BLaER1 (cell line): ENCODE measurements at regions not wholly inside any gene's neighbourhood (a gene's known extent, or its start where the extent isn't known, plus 50 kb on each side); places are given as distances from the start of the nearest gene placed in this dataset.
A peak's percentile ranks its signal among the peaks of the same experiment; 100 is the strongest.

Source experiments
- H3K27ac ChIP-seq: shearing (Covaris generic); formaldehyde crosslinking; 2 replicates; pipeline ENCODE4 v1.8.1; 2022
- H3K27me3 ChIP-seq: shearing (Covaris generic); formaldehyde crosslinking; 2 replicates; pipeline ENCODE4 v1.8.1; 2022
- H3K36me3 ChIP-seq: shearing (Covaris generic); formaldehyde crosslinking; 2 replicates; pipeline ENCODE4 v1.8.1; 2022
- H3K4me1 ChIP-seq: shearing (Covaris generic); formaldehyde crosslinking; 2 replicates; pipeline ENCODE4 v1.8.1; 2022
- H3K4me2 ChIP-seq: shearing (Covaris generic); formaldehyde crosslinking; 2 replicates; pipeline ENCODE4 v1.8.1; 2022
- H3K4me3 ChIP-seq: shearing (Covaris generic); formaldehyde crosslinking; 2 replicates; pipeline ENCODE4 v1.8.1; 2022
- H3K9ac ChIP-seq: shearing (Covaris generic); formaldehyde crosslinking; 2 replicates; pipeline ENCODE4 v1.8.1; 2022
- H3K9me3 ChIP-seq: shearing (Covaris generic); formaldehyde crosslinking; 2 replicates; pipeline ENCODE4 v1.8.1; 2022
- H4K20me1 ChIP-seq: shearing (Covaris generic); formaldehyde crosslinking; 2 replicates; pipeline ENCODE4 v1.8.1; 2022
- Cebpa-rat ChIP-seq: shearing (Covaris generic); IDR thresholded peaks from 2 replicates; pipeline ENCODE4 v1.8.1; 2022

DNA sequence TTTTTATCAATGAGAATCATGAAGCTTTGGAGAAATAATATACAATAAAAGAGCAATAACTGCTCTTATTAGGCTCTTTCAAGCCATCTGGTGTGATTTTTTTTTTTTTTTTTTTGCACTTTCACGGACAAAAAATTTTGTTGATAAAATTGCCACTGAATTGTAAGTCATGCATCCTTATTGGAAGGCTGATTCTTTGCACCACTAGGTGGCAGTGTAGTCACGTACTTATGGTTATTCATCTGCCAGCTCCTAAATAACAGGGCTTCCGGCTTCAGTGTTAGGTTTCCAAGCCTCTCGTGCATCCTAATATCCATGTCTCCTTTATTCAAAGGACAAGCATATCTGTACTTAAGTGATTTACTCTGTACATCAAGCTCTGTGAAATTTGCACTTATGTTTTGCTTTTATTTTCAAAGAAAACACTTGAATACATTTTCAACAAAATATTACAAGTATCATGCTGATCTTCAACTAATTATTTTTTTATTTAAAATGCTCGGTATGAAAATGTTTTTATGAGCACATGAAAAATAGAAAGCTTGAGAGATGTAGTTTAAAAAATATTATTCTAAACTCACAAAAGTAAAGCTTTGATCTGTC is 1578.3 kb upstream of the TENM3 start:
- TF ChIP-seq Cebpa-rat, result no peak
- no peaks in the 10 kb centered on the region for H4K20me1 ChIP-seq
- H3K36me3 ChIP-seq, result no peaks in the 10 kb centered on the region
- no peak overlapping the region for H3K4me3 ChIP-seq
- no peak overlapping the region for H3K9ac ChIP-seq
- no peaks in the 10 kb centered on the region for H3K27me3 ChIP-seq
- H3K4me1 ChIP-seq, result no peaks in the 10 kb centered on the region
- no peaks in the 10 kb centered on the region for H3K9me3 ChIP-seq
- H3K4me2 ChIP-seq, result no peak overlapping the region
- no peak overlapping the region for H3K27ac ChIP-seq

DNA sequence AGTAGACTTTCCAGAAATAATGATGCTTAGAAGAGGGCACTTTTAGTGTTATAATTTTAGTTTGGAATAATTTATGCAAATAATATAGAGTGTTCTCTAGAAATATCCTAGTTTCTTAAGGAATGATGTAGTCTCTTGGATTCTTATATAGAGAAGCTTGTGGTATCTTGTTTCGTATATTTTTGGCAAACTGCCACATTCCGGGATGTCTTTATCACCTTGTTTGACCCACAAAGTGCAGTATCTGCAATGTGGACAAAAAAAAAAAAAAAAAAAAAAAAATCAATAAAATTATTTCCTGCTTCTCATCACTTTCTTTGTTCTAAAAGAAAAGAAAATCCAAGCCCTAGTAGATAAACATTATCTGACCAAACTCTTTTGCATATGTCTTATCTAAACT is 1577.7 kb upstream of the TENM3 start:
- no peak overlapping the region for H3K9ac ChIP-seq
- H3K36me3 ChIP-seq, result no peaks in the 10 kb centered on the region
- H3K4me2 ChIP-seq, result no peak overlapping the region
- no peaks in the 10 kb centered on the region for H4K20me1 ChIP-seq
- no peak overlapping the region for H3K27ac ChIP-seq
- no peaks in the 10 kb centered on the region for H3K27me3 ChIP-seq
- H3K4me1 ChIP-seq, result no peaks in the 10 kb centered on the region
- TF ChIP-seq Cebpa-rat, result no peak
- no peak overlapping the region for H3K4me3 ChIP-seq
- no peaks in the 10 kb centered on the region for H3K9me3 ChIP-seq

DNA sequence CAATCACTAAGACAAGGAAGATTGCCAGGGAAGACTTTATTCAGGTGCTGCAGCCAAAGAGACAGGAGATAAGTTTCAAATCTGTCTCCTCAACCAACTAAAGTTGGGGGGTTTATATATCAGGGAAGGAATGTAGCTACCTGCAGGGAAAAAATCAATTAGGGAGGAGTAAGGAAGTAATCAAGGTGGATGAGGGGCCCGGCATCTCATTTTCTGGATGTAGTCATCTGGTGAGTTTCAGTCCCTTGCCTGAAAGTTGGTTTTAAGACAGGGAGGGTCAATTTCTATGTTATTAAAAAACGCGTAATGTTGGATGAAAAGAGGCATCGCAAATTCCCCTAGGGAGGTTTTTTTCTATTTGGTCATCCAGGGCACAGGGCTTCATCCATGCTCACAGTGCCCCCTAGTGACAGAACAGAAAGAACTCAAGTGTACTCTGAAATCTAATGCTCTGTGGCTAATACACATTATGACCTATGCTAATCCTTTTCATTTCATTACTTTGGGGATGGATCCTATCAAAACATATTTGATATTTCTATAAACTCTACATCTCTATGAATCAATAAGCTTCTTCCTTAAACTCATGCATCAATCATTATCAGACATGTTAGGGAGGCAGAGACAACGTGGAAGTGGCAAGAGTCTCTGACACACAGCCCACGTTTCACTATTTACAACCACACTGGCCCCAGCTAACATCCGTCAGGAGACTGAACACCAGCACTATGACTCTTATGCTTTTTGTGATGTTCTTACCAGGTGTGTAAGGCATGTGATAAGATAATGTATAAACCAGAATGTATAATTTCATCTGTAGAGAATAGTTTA is 1577.0 kb upstream of the TENM3 start:
- no peak for TF ChIP-seq Cebpa-rat
- Histone ChIP-seq H3K27ac (no peak overlapping the region), H4K20me1 (no peaks in the 10 kb centered on the region), H3K4me3 (no peak overlapping the region), H3K36me3 (no peaks in the 10 kb centered on the region), H3K27me3 (no peaks in the 10 kb centered on the region), H3K9ac (no peak overlapping the region), H3K4me1 (no peaks in the 10 kb centered on the region), H3K9me3 (no peaks in the 10 kb centered on the region), H3K4me2 (peak overlapping the region; percentile 26)

GRCh38 chr4:180668732-180669131 is 1574.5 kb upstream of the TENM3 start:
- Histone ChIP-seq H3K9me3 (no peaks in the 10 kb centered on the region), H3K9ac (no peak overlapping the region), H3K4me2 (no peak overlapping the region), H3K36me3 (no peaks in the 10 kb centered on the region), H3K27me3 (no peaks in the 10 kb centered on the region), H3K4me3 (no peak overlapping the region), H4K20me1 (no peaks in the 10 kb centered on the region), H3K4me1 (no peaks in the 10 kb centered on the region), H3K27ac (no peak overlapping the region)
- TF ChIP-seq Cebpa-rat, result no peak

GRCh38 chr4:180669680-180670079 is 1573.5 kb upstream of the TENM3 start:
- H3K9me3 ChIP-seq, result no peaks in the 10 kb centered on the region
- TF ChIP-seq Cebpa-rat, result no peak
- H3K9ac ChIP-seq, result no peak overlapping the region
- no peak overlapping the region for H3K4me2 ChIP-seq
- no peaks in the 10 kb centered on the region for H4K20me1 ChIP-seq
- H3K27me3 ChIP-seq, result no peaks in the 10 kb centered on the region
- H3K27ac ChIP-seq, result no peak overlapping the region
- H3K36me3 ChIP-seq, result no peaks in the 10 kb centered on the region
- peaks cover under 1% of the 10 kb centered on the region; the same call in 1 of the 2 replicates for H3K4me1 ChIP-seq
- no peak overlapping the region for H3K4me3 ChIP-seq

- Histone ChIP-seq H4K20me1 (no peaks in the 10 kb centered on the region), H3K4me2 (peak overlapping the region; percentile 31; the same call in 1 of the 2 replicates), H3K4me1 (peaks cover 10% of the 10 kb centered on the region; the same call in 1 of the 2 replicates), H3K27ac (no peak overlapping the region), H3K4me3 (no peak overlapping the region), H3K9me3 (no peaks in the 10 kb centered on the region), H3K9ac (no peak overlapping the region), H3K36me3 (no peaks in the 10 kb centered on the region), H3K27me3 (no peaks in the 10 kb centered on the region)
- no peak for TF ChIP-seq Cebpa-rat
Observed at GRCh38 chr4:180674619-180675358, 1568.4 kb upstream of the TENM3 start.

GRCh38 chr4:180675359-180675650 is 1567.9 kb upstream of the TENM3 start:
- H3K4me1 ChIP-seq, result peaks cover 10% of the 10 kb centered on the region; the same call in 1 of the 2 replicates
- no peaks in the 10 kb centered on the region for H3K36me3 ChIP-seq
- no peak overlapping the region for H3K27ac ChIP-seq
- no peaks in the 10 kb centered on the region for H3K9me3 ChIP-seq
- no peak overlapping the region for H3K4me3 ChIP-seq
- TF ChIP-seq Cebpa-rat, result no peak
- peak overlapping the region; percentile 31; the same call in 1 of the 2 replicates for H3K4me2 ChIP-seq
- no peaks in the 10 kb centered on the region for H3K27me3 ChIP-seq
- no peaks in the 10 kb centered on the region for H4K20me1 ChIP-seq
- H3K9ac ChIP-seq, result no peak overlapping the region

- H3K9me3 ChIP-seq, result no peaks in the 10 kb centered on the region
- no peaks in the 10 kb centered on the region for H3K27me3 ChIP-seq
- no peaks in the 10 kb centered on the region for H3K36me3 ChIP-seq
- peaks cover 3% of the 10 kb centered on the region; the same call in 1 of the 2 replicates for H3K4me1 ChIP-seq
- TF ChIP-seq Cebpa-rat, result no peak
- H3K4me3 ChIP-seq, result no peak overlapping the region
- no peak overlapping the region for H3K9ac ChIP-seq
- H3K27ac ChIP-seq, result no peak overlapping the region
- H4K20me1 ChIP-seq, result no peaks in the 10 kb centered on the region
- H3K4me2 ChIP-seq, result no peak overlapping the region
Observed at GRCh38 chr4:180680305-180680704, 1562.9 kb upstream of the TENM3 start.

DNA sequence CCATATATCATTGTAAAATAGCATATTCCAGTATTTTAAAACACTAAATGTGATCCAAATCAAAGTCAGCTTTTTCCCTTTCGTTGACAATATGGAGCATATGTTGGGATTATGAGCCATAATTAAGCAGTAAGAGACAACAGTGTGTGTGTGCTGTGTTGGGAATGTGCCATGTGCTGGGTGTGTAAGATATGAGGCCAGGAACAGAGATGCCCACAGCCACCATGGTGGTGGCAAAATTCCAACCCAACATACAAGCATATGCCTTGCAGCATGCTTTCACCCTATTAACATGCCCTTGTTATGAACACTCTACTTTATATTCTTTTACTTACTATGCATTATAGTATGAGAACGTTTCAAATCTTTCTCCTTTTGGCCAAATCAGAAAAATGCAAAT is 1560.4 kb upstream of the TENM3 start:
- Histone ChIP-seq H3K9ac (no peak overlapping the region), H3K27ac (no peak overlapping the region), H3K27me3 (no peaks in the 10 kb centered on the region), H3K4me1 (no peaks in the 10 kb centered on the region), H3K4me3 (no peak overlapping the region), H3K36me3 (no peaks in the 10 kb centered on the region), H3K4me2 (no peak overlapping the region), H4K20me1 (no peaks in the 10 kb centered on the region), H3K9me3 (no peaks in the 10 kb centered on the region)
- no peak for TF ChIP-seq Cebpa-rat

GRCh38 chr4:180683186-180683585 is 1560.0 kb upstream of the TENM3 start:
- Histone ChIP-seq H3K27ac (no peak overlapping the region), H3K9me3 (no peaks in the 10 kb centered on the region), H3K4me1 (no peaks in the 10 kb centered on the region), H4K20me1 (no peaks in the 10 kb centered on the region), H3K4me3 (no peak overlapping the region), H3K27me3 (no peaks in the 10 kb centered on the region), H3K9ac (no peak overlapping the region), H3K36me3 (no peaks in the 10 kb centered on the region), H3K4me2 (no peak overlapping the region)
- TF ChIP-seq Cebpa-rat, result no peak
